Nephron progenitor cell (in vitro differentiated cells): ENCODE measurements at regions not wholly inside any gene's neighbourhood (a gene's known extent, or its start where the extent isn't known, plus 50 kb on each side); places are given as distances from the start of the nearest gene placed in this dataset.

Experiments
- DNase-seq: peaks from one replicate; pipeline ENCODE4 v3.0.0; 2021
- H3K27ac Mint-ChIP-seq: 2 replicates; pipeline ENCODE4 v1.8.0; 2021; ENCODE audit warnings: mild to moderate bottlenecking, moderate library complexity, mixed read lengths
- H3K27me3 Mint-ChIP-seq: 2 replicates; pipeline ENCODE4 v1.8.0; 2021; ENCODE audit warnings: mild to moderate bottlenecking, low read depth, mixed read lengths; ENCODE audit not compliant: poor library complexity
- H3K36me3 Mint-ChIP-seq: 2 replicates; pipeline ENCODE4 v1.8.0; 2021; ENCODE audit warnings: low read depth, mixed read lengths
- H3K4me1 Mint-ChIP-seq: 2 replicates; pipeline ENCODE4 v1.8.0; 2021; ENCODE audit warnings: mixed read lengths
- H3K4me3 Mint-ChIP-seq: 2 replicates; pipeline ENCODE4 v1.8.0; 2021; ENCODE audit warnings: mild to moderate bottlenecking, moderate library complexity, mixed read lengths
- H3K9me3 Mint-ChIP-seq: 2 replicates; pipeline ENCODE4 v1.8.0; 2021; ENCODE audit warnings: mild to moderate bottlenecking, moderate library complexity, mixed read lengths
- TF ChIP-seq, protein P1 (sequence below): fragments of 200-600 bp; sonication (generic); IDR thresholded peaks from 2 replicates; pipeline ENCODE4 v1.5.0; 2021; ENCODE audit warnings: antibody characterized with exemption

DNA sequence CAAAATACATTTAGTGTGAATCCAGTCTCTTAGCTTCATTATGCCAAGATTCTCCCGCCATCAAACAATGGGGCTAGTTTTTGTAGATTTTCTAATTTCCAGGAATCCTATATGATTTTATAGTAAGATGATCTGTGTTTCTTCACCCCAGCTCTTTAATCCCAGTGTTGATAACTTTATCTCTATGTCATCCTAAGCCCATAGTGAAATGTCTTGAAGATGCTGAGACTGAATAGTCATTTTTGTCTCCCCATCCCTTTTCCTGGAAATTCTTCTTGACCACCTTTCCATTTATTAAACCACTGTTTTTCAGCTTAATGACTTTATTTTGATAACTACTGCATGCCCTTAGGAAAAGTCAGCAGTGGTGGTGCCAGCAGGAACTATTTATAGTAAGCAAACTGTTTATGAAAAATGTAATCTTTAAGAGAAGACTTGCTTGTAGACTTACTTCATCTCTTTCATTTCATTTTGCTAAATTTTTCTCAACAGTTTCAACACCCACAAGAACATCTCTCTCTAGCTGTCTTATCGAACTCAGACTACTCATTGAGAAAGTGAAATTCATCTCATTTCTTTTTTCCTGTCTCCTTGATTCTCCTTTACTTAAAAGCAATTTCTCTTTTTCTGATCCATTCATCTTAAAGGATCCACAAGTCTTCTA is 116.6 kb downstream of the NTMT2 start:
- no peak for DNase-seq
- Mint-ChIP-seq H3K27me3 (no peaks in the 10 kb centered on the region), H3K9me3 (peaks cover 3% of the 10 kb centered on the region), H3K27ac (no peak overlapping the region), H3K36me3 (no peaks in the 10 kb centered on the region), H3K4me1 (no peaks in the 10 kb centered on the region), H3K4me3 (no peak overlapping the region)
- TF ChIP-seq, protein P1, sequence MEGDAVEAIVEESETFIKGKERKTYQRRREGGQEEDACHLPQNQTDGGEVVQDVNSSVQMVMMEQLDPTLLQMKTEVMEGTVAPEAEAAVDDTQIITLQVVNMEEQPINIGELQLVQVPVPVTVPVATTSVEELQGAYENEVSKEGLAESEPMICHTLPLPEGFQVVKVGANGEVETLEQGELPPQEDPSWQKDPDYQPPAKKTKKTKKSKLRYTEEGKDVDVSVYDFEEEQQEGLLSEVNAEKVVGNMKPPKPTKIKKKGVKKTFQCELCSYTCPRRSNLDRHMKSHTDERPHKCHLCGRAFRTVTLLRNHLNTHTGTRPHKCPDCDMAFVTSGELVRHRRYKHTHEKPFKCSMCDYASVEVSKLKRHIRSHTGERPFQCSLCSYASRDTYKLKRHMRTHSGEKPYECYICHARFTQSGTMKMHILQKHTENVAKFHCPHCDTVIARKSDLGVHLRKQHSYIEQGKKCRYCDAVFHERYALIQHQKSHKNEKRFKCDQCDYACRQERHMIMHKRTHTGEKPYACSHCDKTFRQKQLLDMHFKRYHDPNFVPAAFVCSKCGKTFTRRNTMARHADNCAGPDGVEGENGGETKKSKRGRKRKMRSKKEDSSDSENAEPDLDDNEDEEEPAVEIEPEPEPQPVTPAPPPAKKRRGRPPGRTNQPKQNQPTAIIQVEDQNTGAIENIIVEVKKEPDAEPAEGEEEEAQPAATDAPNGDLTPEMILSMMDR, result no peak

DNA sequence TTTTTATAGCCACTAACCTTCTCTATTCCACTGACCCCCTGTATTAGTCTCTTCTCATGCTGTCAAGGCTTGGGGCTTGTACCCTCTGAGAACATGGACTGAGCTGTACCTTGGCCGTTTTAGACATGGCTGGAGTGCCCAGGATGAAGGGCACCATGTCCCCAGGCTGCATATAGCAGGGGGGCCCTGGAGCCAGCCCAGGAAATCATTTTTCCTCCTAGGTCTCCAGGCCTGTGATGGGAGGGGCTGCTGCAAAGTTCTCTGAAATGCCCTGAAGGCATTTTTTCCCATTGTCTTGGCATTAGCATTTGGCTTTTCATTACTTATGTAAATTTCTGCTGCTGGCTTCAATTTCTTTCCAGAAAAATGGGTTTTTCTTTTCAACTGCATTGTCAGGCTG is 119.5 kb downstream of the NTMT2 start:
- DNase-seq, result no peak
- H3K36me3 Mint-ChIP-seq, result no peaks in the 10 kb centered on the region
- H3K27ac Mint-ChIP-seq, result no peak overlapping the region
- no peaks in the 10 kb centered on the region for H3K9me3 Mint-ChIP-seq
- no peak overlapping the region for H3K4me3 Mint-ChIP-seq
- TF ChIP-seq, protein P1, result no peak
- H3K4me1 Mint-ChIP-seq, result no peaks in the 10 kb centered on the region
- no peaks in the 10 kb centered on the region for H3K27me3 Mint-ChIP-seq

DNA sequence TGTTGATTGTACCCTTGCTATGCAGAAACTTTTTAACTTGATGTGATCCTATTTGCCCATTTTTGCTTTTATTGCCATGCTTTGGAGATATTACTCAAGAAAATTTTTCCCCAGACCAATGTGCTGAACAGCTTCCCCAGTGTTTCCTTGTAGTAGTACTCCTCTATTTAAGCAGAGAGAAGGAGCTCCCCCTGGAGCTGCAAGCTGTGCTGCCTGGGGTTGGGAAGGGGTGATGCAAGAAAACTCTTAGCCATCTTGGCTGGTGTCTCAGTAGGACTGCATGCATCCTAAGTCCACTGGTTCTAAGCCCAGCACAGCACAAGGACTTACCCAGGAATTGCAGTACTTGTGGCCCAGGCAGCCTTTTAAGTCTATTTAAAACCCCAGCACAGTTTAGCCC is 121.6 kb downstream of the NTMT2 start:
- H3K9me3 Mint-ChIP-seq, result no peaks in the 10 kb centered on the region
- no peak overlapping the region for H3K27ac Mint-ChIP-seq
- no peaks in the 10 kb centered on the region for H3K4me1 Mint-ChIP-seq
- DNase-seq, result no peak
- H3K27me3 Mint-ChIP-seq, result no peaks in the 10 kb centered on the region
- H3K36me3 Mint-ChIP-seq, result no peaks in the 10 kb centered on the region
- H3K4me3 Mint-ChIP-seq, result no peak overlapping the region
- TF ChIP-seq, protein P1, result no peak

DNA sequence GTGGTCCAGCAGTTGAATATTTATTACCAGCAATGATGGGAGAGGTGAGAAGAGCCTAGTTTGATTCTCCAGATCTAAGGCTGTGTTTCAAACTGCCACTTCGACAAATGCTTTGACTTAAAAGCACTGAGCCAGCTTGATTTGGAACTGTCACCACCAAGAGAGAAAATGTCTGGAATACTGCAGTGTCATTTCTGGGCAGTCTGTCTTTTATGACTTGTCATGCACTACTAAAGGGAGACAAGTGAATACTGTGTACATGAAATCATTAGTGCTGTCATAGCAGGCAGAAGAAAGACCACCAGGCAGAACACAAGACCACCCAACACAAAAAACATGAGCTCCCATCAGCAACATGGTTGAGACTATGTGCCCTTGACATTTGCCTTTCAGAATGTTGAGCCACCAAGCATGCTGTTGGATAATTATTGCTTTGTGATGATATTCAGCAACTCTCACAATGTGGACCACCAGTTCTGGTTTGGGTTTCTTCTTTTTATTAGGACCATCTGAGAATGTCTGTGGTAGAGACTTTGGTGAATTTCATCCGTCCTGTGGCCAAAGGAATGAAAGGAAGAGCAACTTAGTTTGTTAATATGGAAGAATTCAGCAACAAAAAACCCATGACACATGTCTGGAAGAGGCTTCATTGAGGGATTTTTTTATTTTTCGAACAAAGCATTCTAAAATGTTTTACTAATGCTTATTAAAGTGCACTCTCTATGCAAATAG is 125.8 kb downstream of the NTMT2 start:
- Mint-ChIP-seq H3K4me3 (no peak overlapping the region), H3K27ac (no peak overlapping the region)
- TF ChIP-seq, protein P1, result no peak

DNA sequence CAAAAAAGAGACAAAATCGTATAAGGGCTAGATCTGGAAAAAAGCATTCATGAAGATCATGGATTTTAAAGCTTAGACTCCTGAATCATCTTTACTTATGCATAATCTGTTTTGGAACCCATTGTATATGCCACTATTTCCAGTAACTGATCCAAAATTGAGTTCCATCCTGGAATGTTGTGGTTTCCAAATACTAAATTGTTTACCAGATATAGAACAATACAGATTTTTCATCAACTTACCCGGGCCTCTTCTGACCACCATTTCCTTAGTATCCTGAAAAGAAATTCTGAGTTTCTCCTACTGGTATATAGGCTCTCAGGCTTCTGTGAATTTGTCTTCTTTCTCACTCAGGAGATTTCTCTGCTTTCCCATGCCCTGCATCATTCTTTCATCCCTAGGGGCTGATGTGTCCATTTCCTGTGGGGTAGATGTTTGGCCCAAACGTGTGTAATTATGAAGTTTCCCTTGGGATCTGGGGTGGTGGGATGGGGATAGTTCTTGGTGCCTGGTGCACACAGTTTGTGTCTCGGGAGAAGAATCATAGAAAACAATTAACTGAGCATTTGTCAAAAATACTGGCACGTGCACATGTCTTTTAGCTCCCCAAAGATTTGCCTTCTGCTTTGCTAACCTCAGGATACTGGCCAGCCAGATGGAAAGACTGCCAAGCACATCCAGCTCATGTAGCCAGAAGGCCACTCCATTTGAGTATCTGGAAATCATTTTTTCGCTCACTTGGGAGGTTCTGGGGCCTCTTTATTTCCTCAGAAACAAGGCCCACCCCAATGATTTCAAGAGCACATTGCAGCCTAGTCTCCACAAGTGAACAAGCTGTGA is 127.8 kb downstream of the NTMT2 start:
- H3K4me3 Mint-ChIP-seq, result no peak overlapping the region
- no peak overlapping the region for H3K27ac Mint-ChIP-seq
- no peak for DNase-seq
- TF ChIP-seq, protein P1, result no peak
- H3K4me1 Mint-ChIP-seq, result peaks cover 17% of the 10 kb centered on the region
- no peaks in the 10 kb centered on the region for H3K36me3 Mint-ChIP-seq
- no peaks in the 10 kb centered on the region for H3K9me3 Mint-ChIP-seq
- H3K27me3 Mint-ChIP-seq, result peaks cover 4% of the 10 kb centered on the region

More for the DNA sequence above, 125.8 kb downstream of the NTMT2 start:
- H3K36me3 Mint-ChIP-seq, result no peaks in the 10 kb centered on the region
- peaks cover 4% of the 10 kb centered on the region for H3K27me3 Mint-ChIP-seq
- peaks cover 17% of the 10 kb centered on the region for H3K4me1 Mint-ChIP-seq
- H3K9me3 Mint-ChIP-seq, result no peaks in the 10 kb centered on the region
- DNase-seq, result no peak
